GM18499 (cell line): ENCODE measurements at regions not wholly inside any gene's neighbourhood (a gene's known extent, or its start where the extent isn't known, plus 50 kb on each side); places are given as distances from the start of the nearest gene placed in this dataset.
"Not testable (repeated sequence)": the region's sequence is repeated elsewhere in the genome, so short reads cannot be mapped to it uniquely, and the experiment has no call there.

Experiments used
- ATAC-seq: cut with Tn5 transposase; IDR thresholded peaks from one replicate; pipeline ENCODE4 v1.9.1; 2021; ENCODE audit warnings: moderate number of reproducible peaks; ENCODE audit not compliant: insufficient read depth, unreplicated experiment

DNA sequence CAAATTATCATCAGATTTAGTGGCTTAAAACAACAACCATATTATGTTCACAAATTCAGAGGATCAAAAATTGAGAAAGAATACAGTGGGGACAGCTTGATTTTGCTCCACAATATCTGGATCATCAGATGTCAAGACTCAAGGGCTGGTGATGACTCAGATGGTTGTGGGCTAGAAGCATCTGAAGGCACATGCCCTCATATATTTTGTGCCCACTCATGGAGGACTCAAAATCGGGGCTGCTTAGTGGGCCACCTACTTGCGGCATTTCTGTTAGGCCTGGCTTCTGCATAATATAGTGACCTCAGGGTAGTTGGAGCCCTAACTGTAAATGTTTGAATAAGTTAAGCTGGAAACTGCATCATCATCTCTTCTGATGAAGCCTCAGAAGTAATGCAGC is 584.5 kb downstream of the SLC16A7 start:
- no peak for ATAC-seq

DNA sequence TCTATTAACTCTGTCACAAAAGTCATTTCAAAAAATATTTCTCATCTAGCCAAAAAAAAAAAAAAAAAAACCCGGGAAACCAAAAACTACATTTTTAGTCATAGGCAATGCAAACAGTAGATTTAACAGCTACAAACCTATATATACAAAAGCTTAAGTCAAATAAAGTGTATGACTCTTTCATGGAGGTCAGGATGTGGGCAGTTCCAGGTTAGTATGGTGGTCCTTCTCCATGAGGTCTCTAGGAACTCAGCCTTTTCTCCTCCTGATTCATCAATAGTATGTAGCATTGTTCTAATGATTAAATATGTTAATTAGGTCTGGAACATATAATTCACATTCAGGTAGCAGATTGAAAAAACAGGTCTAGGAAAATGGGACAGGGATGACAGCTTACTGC is 586.5 kb downstream of the SLC16A7 start:
- ATAC-seq: no peak

DNA sequence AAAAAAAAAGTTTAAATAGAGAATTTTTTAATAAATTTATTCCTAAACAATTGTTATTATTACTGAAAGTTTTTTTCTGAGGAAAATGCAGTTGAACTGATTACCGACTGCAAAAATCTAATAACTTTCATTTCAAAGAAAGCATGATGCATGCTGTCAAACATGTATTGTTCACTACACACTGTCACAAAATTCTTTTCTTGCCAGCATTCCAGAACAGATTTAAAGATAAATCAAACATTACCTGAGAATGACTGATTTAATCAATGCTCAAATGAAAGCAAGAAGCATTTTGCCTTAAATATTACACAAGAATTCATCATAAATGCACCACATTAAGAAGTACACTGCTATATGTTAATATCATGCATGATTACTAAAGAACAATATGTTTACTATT is 588.3 kb downstream of the SLC16A7 start:
- no peak for ATAC-seq

DNA sequence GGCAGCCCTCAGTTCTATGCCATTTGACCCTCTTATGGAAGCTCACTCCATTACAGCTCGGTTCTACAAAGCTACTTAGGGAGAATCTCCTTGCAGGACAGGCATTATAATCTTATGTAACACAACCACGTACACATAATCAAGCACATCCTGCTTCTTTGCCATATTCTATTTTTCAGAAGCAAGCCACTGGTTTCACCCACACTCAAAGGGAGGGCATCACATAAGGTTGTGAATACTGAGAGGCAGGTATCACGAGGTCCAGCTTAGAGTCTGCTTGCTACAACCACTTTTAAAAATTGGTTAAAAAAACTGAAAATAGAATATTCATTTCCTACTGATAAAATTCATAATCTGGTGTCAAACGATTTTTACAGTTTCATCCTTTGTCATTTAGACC is 589.2 kb downstream of the SLC16A7 start:
- ATAC-seq: no peak

DNA sequence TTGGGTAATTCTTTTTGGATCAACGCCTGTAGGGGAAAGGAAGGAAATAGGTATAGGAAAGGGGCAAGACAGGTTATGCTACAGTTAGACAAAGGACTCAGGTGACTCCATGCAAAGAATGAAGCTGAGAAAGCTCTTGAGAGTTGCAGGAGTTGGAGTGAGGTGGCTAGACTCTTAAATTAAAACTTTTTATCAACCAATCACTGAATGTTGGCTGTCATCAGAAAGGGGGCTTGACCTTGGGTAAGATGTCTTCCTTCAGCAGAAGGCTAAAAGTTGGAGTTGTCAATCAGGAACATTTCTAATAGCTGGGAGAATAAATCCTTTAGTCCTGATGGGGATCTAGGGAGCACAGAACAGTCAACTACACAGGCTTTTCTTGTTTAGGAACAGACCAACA is 595.4 kb downstream of the SLC16A7 start:
- ATAC-seq: no peak

DNA sequence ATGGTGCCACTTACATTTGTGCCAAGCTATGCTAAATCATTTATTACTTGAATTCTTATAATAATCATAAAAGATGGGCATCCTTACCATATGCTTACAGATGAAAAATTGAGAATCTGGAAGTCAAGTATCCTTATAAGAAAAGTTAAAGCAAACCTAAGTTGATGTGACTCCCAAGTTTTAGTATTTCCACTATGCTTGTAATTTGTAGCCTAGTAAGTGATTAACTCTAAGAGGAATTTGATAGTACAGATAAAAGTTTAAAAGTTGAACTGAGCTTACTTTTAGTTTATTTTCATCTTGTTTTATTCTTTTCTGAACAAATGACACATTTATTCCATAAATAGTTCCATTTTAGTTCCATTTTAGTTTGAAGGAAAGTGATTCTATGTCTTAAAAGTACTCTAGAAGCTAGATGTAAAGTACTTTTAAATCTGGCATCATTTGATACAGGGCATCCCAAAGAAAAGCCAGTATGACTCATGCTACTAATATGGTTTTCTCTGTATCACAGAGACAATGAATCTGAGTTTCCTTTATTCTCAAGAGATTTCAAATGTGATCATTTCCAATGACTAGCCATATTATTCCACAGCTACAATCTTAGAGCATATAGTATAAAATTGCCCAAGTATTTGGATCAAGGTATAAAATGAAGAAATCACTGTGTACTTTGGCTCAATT is 596.0 kb downstream of the SLC16A7 start:
- no peak for ATAC-seq

DNA sequence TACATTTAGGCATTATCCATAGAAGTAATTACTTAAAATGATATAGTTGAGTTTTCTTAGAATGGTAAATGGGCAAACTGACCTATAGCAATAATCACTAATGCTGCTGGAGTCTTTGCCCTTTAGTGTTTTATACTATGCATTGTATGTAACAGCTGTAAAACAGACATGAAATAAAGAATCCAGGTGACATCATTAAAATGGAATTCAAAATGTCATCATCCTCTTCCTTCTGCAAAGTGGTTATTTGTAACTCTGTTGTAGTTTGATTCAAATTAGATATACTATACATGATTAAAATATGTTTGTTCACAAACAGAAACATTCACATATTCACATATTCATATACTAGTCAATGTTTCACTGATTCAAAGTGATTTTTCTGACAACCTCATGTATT is 598.8 kb downstream of the SLC16A7 start:
- no peak for ATAC-seq

DNA sequence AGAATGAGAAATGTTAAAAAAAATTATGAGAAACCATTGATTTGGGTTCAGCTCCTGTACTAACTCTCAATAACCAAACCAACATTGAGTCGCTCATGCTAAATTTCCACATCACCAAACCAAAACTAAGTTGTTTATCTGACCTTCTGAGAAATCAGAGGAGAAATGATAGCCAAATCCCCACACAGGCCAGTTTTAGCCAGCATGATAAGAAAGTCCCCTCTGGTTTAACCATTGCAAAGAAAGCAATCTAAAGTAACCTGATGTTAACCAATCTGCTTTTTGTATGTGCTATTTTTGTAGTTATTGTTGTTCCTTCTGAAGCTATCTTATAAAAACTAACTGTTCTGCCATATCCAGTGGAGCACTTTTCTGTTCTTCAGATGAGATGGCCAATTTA is 599.7 kb downstream of the SLC16A7 start:
- no peak for ATAC-seq

DNA sequence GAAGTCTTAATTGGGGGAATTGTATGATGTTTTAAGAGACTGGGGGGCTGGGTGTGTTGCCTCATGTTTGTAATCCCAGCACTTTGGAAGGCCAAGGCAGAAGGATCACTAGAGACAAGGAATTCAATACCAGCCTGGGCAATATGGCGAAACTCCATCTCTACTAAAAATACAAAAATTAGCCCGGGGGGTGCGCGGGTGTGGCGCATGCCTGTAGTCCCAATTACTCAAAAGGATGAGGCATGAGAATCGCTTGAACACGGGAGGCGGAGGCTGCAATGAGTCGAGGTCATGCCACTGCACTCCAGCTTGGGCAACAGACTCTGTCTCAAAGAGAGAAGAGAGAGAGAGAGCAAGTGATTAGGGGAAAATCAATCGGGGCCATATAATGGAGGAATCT is 600.5 kb downstream of the SLC16A7 start:
- ATAC-seq: no peak

DNA sequence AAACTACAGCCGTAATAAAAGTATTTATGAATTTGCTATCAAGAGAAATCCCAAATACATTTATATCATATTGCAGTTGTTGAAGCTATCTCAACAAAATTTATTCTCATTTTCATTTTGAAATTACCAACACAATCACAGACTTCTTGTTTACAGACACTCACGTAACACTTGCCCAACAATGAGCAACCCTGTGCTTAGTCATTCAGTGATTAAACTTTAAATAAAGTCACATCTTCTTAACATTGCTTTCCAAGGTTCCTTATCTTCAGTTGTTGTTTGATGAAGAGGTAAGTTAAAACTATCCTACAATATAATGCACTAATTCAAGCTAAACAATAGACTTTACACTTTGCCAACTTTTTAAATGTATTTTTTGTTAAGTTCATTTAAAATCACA is 601.8 kb downstream of the SLC16A7 start:
- ATAC-seq: no peak

DNA sequence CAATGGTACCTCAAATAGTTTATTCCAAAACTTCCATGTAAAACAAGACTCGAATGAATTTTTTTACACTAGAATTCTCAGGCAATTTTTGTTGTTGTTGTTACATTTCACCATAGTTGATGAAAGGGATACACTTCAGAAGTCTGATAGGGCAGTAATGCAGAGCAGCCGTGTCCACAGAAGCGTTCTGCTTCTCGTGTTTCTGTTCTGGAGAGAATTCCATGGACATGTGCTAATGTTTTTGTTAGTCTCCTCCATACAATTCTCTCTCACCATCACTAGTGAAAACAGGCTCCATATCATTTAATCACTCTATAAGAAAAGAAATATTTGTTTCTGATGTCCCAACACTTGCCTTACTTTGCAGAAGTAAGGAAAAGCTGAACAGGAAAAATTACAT is 606.1 kb downstream of the SLC16A7 start:
- ATAC-seq: no peak

DNA sequence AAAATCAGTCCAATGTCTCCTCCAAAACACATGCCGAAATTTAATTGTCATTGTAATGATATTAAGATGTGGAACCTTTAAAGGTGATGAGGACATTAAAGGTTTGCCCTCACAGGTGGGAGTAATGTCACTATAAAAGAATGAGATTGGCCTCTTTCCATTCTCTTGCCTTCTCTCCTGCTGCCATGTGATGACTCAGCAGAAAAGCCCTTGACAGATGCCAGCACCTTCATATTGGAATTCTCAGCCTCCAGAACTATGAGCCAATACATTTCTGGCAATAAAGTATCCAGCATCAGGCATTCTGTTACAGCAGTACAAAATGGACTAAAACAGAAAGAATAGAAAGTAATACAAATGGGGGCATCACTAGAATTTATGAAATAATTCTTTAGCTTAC is 609.7 kb downstream of the SLC16A7 start:
- no peak for ATAC-seq

DNA sequence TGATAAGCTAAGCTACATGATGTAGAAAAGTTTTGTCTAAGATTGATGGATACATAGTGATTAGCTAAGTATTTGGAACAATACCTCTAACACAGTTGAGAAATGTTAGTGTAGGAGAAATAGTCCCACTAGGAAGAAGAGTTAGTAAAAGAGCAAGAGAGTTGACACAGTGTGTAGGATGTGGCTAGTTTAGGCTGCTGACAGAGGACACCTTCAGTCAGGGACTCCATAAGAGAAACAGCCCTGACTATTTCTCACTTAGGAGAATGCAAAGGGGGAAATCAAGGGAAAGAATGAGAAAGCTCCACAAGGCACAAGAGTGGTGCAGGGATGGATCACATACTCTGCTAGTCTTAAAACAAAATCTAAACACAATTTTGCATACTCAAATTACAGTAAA is 613.7 kb downstream of the SLC16A7 start:
- no peak for ATAC-seq

DNA sequence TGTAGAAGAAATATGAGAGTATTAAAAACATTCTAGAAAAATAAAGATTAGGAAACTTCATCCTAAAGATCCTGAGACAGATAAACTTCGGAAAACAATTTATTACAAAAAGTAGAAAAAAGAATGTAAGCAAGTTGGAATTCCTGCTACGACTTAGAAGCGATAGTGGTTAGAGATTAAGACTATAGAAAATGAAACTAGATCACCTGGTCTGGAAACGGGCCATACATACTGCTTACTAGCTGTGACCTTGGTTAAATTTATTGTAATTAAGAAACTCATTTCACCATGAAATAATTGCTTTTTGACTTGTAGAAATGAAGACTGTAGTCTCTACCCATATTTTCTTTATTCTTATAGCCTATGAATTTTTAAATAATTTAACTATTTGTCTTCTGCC is 614.1 kb downstream of the SLC16A7 start:
- ATAC-seq: no peak

DNA sequence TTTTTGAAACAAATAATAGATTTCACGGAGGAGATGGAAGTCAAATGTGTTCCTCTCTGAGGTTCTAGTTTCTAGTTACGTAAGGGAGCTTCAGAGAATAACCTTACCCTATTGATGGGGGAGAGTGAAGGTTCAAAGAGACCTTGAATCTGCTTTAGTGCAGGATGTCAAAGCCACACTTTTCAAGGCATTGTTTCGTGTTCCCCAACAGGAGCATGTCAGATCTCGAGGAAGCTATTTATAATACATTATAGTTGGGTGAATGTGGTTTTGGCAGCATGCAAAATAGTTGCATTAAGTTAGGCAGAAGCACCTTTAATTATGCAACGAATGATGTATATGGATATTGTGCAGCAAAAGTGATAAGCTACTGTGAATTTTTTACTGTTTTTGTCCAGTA is 614.9 kb downstream of the SLC16A7 start:
- ATAC-seq: no peak

DNA sequence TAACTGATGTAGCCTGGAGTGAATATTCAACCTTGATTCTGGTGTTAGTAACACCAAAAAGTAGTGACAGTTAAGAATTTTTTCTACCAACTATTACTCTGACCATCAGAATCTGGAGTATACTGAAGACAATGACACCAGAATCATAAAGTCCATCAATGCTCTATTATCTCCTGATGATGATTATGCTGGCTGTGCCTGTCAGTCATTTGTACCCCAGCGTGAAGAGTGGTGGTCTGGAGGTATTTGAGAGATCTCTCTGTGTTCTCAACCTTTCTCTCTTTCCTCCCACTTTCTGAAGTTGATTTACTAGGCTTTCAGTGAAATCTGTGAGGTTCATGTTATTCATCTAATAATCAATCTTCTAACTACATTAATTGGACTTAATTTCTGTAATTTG is 615.4 kb downstream of the SLC16A7 start:
- no peak for ATAC-seq

DNA sequence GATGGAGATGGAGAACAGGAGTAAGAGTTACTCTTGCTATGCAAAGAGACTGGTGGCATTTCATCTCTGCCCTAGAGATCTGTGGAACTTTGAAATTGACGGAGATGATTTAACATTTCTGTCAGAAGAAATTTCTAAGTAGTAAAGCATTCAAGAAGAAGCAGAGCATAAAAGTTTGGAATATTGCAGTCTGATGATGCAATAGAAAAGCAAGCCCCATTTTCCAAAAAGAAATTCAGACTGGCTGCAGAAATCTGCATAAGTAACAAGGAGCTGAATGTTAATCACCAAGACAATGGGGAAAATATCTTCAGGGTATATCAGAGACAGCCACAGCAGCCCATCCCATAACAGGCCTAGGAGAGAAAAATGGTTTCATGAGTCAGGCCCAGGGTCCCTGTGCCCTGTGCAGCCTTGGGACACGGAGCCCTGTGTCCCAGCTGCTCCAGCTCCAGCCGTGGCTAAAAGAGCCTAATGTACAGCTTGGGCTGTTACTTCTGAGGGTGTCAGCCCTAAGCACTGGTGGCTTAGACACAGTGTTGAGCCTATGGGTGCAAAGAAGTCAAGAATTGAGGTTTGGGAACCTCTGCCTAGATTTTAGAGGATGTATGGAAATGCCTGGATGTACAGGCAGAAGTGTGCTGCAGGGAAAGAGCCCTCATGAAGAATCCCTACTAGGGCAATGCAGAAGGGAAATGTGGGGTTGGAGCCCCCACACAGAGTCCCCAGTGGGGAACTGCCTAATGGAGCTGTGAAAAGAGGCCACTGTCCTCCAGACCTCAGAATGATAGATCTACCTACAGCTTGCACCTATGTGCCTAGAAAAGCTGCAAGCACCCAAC is 616.6 kb downstream of the SLC16A7 start:
- ATAC-seq: no peak

DNA sequence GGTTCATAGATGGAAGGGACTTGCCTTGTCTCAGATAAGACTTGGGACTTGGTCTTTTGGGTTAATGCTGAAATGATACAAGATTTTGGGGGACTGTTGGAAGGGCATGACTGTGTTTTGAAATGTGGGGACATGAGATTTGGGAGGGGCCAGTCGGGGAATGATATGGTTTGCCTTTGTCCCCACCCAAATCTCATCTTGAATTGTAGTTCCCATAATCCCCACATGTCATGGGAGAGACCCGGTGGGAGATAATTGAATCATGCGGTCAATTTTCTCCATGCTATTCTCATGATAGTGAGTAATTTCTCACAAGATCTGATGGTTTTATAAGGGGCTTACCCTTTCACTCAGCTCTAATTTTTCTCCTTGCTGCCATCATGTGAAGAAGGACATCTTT is 617.4 kb downstream of the SLC16A7 start:
- ATAC-seq: not testable (repeated sequence)

DNA sequence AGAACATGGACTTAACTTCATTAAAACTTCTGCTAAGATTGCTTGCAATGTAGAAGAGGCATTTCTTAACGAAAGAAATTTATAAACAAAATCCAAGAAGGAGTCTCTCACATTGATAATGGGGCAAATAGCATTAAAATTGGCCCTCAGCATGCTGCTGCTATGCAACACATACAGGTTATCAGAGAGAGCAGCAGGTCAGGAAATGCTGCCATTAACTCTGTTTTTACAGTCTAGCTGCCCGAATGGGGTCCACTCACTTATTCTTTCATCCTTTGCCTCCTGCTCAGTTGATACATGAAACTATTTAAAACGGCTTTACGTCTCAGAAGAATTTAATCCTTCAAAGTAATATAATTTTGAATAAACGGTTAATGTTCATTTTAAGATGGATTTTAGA is 620.4 kb downstream of the SLC16A7 start:
- no peak for ATAC-seq

DNA sequence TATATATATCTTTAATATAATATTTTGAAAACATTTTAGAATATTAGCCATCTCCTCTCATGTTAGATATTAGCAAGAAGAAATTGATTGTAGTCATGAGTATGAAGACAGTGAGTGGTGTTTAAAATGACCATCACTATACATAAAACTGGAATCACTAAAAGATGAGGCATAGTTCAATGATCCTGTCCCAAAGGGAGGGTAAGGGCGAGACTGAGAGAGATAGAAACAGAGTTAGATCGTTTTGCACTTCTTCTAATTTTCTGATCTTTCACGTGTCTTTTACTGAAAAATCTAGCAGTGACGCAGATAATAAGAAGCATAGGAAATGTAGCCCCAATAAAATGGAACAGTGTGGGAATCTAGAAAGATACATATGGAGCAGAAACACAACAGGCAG is 627.4 kb downstream of the SLC16A7 start:
- no peak for ATAC-seq

DNA sequence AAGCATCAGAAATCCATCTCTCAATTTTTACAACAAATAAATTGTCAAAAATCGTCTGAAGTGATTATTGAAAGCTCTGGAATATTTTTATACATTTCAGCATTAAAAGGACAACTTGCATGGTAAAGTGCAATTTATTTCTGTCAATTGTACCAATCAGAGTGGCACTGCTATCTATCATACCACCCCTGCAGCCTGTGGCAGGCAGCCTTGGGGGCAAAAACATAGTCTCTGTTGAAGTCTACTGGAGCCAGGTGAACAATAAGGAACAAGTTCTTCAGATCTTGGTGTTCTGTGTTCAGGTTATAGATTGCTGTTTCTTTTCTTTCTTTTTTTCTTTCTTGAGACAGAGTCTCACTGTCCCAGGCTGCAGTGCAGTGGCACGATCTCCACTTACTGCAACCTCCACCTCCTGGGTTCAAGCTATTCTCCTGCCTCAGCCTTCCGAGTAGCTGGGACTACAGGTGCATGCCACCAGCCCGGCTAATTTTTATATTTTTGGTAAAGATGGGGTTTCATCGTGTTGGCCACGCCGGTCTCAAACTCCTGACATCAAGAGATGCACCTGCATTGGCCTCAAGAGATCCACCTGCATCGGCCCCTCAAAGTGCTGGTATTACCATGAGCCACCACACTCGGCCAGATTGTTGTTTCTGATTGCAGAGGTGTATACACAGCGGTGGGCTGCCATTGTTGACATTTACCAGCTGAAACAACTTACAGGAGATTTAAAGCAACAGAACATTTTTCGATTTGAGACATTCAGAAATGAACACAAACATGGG is 629.6 kb downstream of the SLC16A7 start:
- no peak for ATAC-seq
